RWPE2 (cell line): ENCODE measurements at regions not wholly inside any gene's neighbourhood (a gene's known extent, or its start where the extent isn't known, plus 50 kb on each side); places are given as distances from the start of the nearest gene placed in this dataset.

Source experiments
- ATAC-seq: fragments of 200-7000 bp; cut with Tn5 transposase; 3 replicates; pipeline ENCODE4 v1.9.1; 2021; ENCODE audit warnings: low read depth
- DNase-seq: peaks from one replicate; pipeline ENCODE4 v3.0.0-alpha.2; 2020; ENCODE audit warnings: low spot score
- H3K27ac ChIP-seq: fragments of 450-650 bp; 2 replicates; pipeline ENCODE4 v1.5.1; 2017; ENCODE audit warnings: mild to moderate bottlenecking; ENCODE audit not compliant: poor library complexity, severe bottlenecking
- H3K27me3 ChIP-seq: fragments of 250-450 bp; sonication (Bioruptor Pico); 2 replicates; pipeline ENCODE4 v1.5.1; 2021; ENCODE audit warnings: mild to moderate bottlenecking, moderate library complexity; ENCODE audit not compliant: insufficient read depth, poor library complexity, severe bottlenecking
- H3K36me3 ChIP-seq: fragments of 250-450 bp; sonication (Bioruptor Pico); 2 replicates; pipeline ENCODE4 v1.5.1; 2020; ENCODE audit warnings: low read depth, mild to moderate bottlenecking, moderate library complexity
- H3K4me1 ChIP-seq: fragments of 250-450 bp; sonication (Bioruptor Pico); 2 replicates; pipeline ENCODE4 v1.5.1; 2021; ENCODE audit warnings: mild to moderate bottlenecking, moderate library complexity; ENCODE audit not compliant: insufficient read depth, poor library complexity, severe bottlenecking
- H3K4me3 ChIP-seq: fragments of 250-450 bp; sonication (Bioruptor Pico); 2 replicates; pipeline ENCODE4 v1.5.1; 2021; ENCODE audit warnings: mild to moderate bottlenecking, moderate library complexity; ENCODE audit not compliant: severe bottlenecking
- H3K9me3 ChIP-seq: fragments of 250-450 bp; sonication (Bioruptor Pico); 2 replicates; pipeline ENCODE4 v1.5.1; 2021; ENCODE audit warnings: mild to moderate bottlenecking, moderate library complexity; ENCODE audit not compliant: severe bottlenecking
- CTCF ChIP-seq: fragments of 450-650 bp; IDR thresholded peaks from one replicate; pipeline ENCODE4 v1.5.1; 2017; ENCODE audit warnings: mild to moderate bottlenecking, moderate library complexity; ENCODE audit not compliant: poor library complexity, severe bottlenecking

GRCh38 chrX:109270580-109271484 lies 211.1 kb downstream of the GUCY2F start:
- DNase-seq (peak; percentile 48), ATAC-seq (peak; percentile 99)
- no peak for TF ChIP-seq CTCF
- Histone ChIP-seq H3K27ac (no peak overlapping the region), H3K36me3 (no peaks in the 10 kb centered on the region), H3K9me3 (no peaks in the 10 kb centered on the region), H3K4me3 (no peak overlapping the region), H3K4me1 (no peaks in the 10 kb centered on the region), H3K27me3 (no peaks in the 10 kb centered on the region)

GRCh38 chrX:109268340-109268739 lies 213.5 kb downstream of the GUCY2F start:
- H3K36me3 ChIP-seq = no peaks in the 10 kb centered on the region
- no peaks in the 10 kb centered on the region for H3K9me3 ChIP-seq
- H3K4me3 ChIP-seq = no peak overlapping the region
- no peaks in the 10 kb centered on the region for H3K27me3 ChIP-seq
- H3K27ac ChIP-seq = no peak overlapping the region
- no peak for TF ChIP-seq CTCF
- DNase-seq (no peak), ATAC-seq (no peak)
- no peaks in the 10 kb centered on the region for H3K4me1 ChIP-seq

GRCh38 chrX:109266034-109266433 lies 215.9 kb downstream of the GUCY2F start:
- no peak for DNase-seq
- Histone ChIP-seq H3K27me3 (no peaks in the 10 kb centered on the region), H3K27ac (no peak overlapping the region), H3K4me1 (no peaks in the 10 kb centered on the region), H3K36me3 (no peaks in the 10 kb centered on the region), H3K4me3 (no peak overlapping the region), H3K9me3 (no peaks in the 10 kb centered on the region)
- ATAC-seq = no peak
- no peak for TF ChIP-seq CTCF

GRCh38 chrX:109264878-109265277 lies 217.0 kb downstream of the GUCY2F start:
- Histone ChIP-seq H3K4me3 (no peak overlapping the region), H3K27me3 (no peaks in the 10 kb centered on the region), H3K9me3 (no peaks in the 10 kb centered on the region), H3K36me3 (no peaks in the 10 kb centered on the region), H3K4me1 (no peaks in the 10 kb centered on the region), H3K27ac (no peak overlapping the region)
- TF ChIP-seq CTCF = no peak
- DNase-seq (no peak), ATAC-seq (no peak)

GRCh38 chrX:109261279-109261678 lies 220.6 kb downstream of the GUCY2F start:
- no peak for TF ChIP-seq CTCF
- DNase-seq (no peak), ATAC-seq (no peak)
- no peak overlapping the region for H3K27ac ChIP-seq
- H3K4me3 ChIP-seq = no peak overlapping the region
- no peaks in the 10 kb centered on the region for H3K27me3 ChIP-seq
- H3K4me1 ChIP-seq = no peaks in the 10 kb centered on the region
- no peaks in the 10 kb centered on the region for H3K9me3 ChIP-seq
- H3K36me3 ChIP-seq = no peaks in the 10 kb centered on the region
